ENCODE measurements at regions not wholly inside any gene's neighbourhood (a gene's known extent, or its start where the extent isn't known, plus 50 kb on each side); places are given as distances from the start of the nearest gene placed in this dataset.

GRCh38 chr10:90317172-90317571, 540.7 kb downstream of the HTR7 start:
- H3K4me3 Mint-ChIP-seq, result no peak overlapping the region
- no peak overlapping the region for H3K27ac Mint-ChIP-seq
- no peaks in the 10 kb centered on the region for H3K27me3 Mint-ChIP-seq
- no CpG with 5 or more reads among the region's 3 CpGs for WGBS (ENCODE audit: insufficient coverage)
- H3K36me3 Mint-ChIP-seq, result no peaks in the 10 kb centered on the region
- no peaks in the 10 kb centered on the region for H3K4me1 ChIP-seq (ENCODE audit: control insufficient read depth in 1 of 2, extremely low read depth in 1 of 2, insufficient read depth in 2 of 2, low read length in 2 of 2)
- no peaks in the 10 kb centered on the region for H3K9me3 ChIP-seq
- H3K36me3 ChIP-seq (ENCODE audit: control insufficient read depth in 2 of 2, extremely low read depth in 1 of 2, insufficient read depth in 1 of 2, low read length in 1 of 2), result no peaks in the 10 kb centered on the region
- H3K4me3 ChIP-seq (ENCODE audit: control insufficient read depth in 1 of 2, extremely low read depth in 1 of 2, low read length in 1 of 2), result no peak overlapping the region
- no peaks in the 10 kb centered on the region for H3K4me1 Mint-ChIP-seq
- no peak for ATAC-seq (replicated peaks in 1 of 4)
- no peaks in the 10 kb centered on the region for H3K27me3 ChIP-seq (replicated peaks in 1 of 2; ENCODE audit: control insufficient read depth in 2 of 2, extremely low read depth in 1 of 2, insufficient read depth in 2 of 2, low read length in 1 of 2)
- no peak overlapping the region for H3K27ac ChIP-seq (ENCODE audit: low read length)
- DNase-seq, result no peak
- CTCF ChIA-PET, result no interaction called here
- peaks cover 0 to 10% (median 4%) of the 10 kb centered on the region in 3 donors for H3K9me3 Mint-ChIP-seq
- POLR2A ChIA-PET, result no interaction called here

- Histone ChIP-seq H3K36me3 (ENCODE audit: control insufficient read depth in 2 of 2, extremely low read depth in 1 of 2, insufficient read depth in 1 of 2, low read length in 1 of 2) (no peaks in the 10 kb centered on the region), H3K4me1 (ENCODE audit: control insufficient read depth in 1 of 2, extremely low read depth in 1 of 2, insufficient read depth in 2 of 2, low read length in 2 of 2) (no peaks in the 10 kb centered on the region), H3K27me3 (replicated peaks in 1 of 2; ENCODE audit: control insufficient read depth in 2 of 2, extremely low read depth in 1 of 2, insufficient read depth in 2 of 2, low read length in 1 of 2) (no peaks in the 10 kb centered on the region), H3K27ac (ENCODE audit: low read length) (no peak overlapping the region), H3K9me3 (no peaks in the 10 kb centered on the region), H3K4me3 (ENCODE audit: control insufficient read depth in 1 of 2, extremely low read depth in 1 of 2, low read length in 1 of 2) (no peak overlapping the region)
- ChIA-PET CTCF (no interaction called here), POLR2A (interaction anchor here in 1 of 2 donors (0.5 kb wide), 1 partner anchor 1102 kb away, joined by 3 read pairs; no protein-coding TSS in a partner anchor)
- peaks cover 0 to 4% of the 10 kb centered on the region in 2 donors for H3K27me3 Mint-ChIP-seq
- DNase-seq (no peak), ATAC-seq (replicated peaks in 1 of 4) (no peak)
- H3K4me1 Mint-ChIP-seq, result no peaks in the 10 kb centered on the region
- no peak overlapping the region for H3K4me3 Mint-ChIP-seq
- no peaks in the 10 kb centered on the region for H3K36me3 Mint-ChIP-seq
- H3K27ac Mint-ChIP-seq, result no peak overlapping the region
- WGBS (ENCODE audit: insufficient coverage), result 46% methylated on average over 2 of the region's 2 CpGs
- peaks cover 0 to 7% (median 1%) of the 10 kb centered on the region in 3 donors for H3K9me3 Mint-ChIP-seq
Measured at GRCh38 chr10:90318659-90319058, 539.2 kb downstream of the HTR7 start.

DNA sequence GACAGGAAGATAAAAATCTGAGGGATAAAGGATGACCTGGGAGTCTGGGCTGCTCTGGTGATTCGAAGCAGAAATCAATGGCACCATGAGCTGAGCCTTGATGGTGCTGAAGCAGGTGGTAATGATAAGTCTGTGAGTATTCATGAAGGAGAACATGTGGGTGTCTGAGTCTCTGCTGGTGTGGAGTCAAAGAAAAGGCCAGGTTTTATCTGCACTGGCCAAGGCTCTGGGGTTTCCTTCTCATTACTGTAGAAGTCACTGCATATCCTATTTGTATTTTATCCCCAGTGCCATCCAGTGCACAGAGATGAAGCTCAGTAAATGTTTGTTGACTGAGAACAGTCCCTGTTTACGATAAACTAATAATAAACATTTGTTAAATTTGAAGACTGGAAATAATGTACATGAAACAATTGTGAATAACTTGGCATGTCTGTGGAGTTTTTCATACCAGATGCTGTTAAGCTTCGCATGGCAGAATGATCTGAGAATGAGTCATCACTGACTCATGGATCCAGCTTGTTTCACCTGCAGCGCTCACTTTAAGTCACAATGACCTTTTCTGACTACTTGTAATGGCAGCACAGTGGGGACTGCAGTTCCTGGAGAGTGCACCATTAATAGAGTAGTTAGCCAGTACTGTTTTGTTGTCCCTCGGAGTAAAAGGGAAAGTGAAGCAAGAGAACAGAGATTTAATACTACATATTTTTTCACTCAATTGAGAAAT, 538.5 kb downstream of the HTR7 start:
- Histone ChIP-seq H3K36me3 (ENCODE audit: control insufficient read depth in 2 of 2, extremely low read depth in 1 of 2, insufficient read depth in 1 of 2, low read length in 1 of 2) (no peaks in the 10 kb centered on the region), H3K27me3 (replicated peaks in 1 of 2; ENCODE audit: control insufficient read depth in 2 of 2, extremely low read depth in 1 of 2, insufficient read depth in 2 of 2, low read length in 1 of 2) (no peaks in the 10 kb centered on the region), H3K27ac (ENCODE audit: low read length) (no peak overlapping the region), H3K4me1 (ENCODE audit: control insufficient read depth in 1 of 2, extremely low read depth in 1 of 2, insufficient read depth in 2 of 2, low read length in 2 of 2) (no peaks in the 10 kb centered on the region), H3K9me3 (no peaks in the 10 kb centered on the region), H3K4me3 (ENCODE audit: control insufficient read depth in 1 of 2, extremely low read depth in 1 of 2, low read length in 1 of 2) (no peak overlapping the region)
- ChIA-PET POLR2A (no interaction called here), CTCF (no interaction called here)
- H3K27ac Mint-ChIP-seq, result no peak overlapping the region
- no peak for ATAC-seq (replicated peaks in 1 of 4)
- no peak overlapping the region for H3K4me3 Mint-ChIP-seq
- H3K9me3 Mint-ChIP-seq, result peaks cover 0 to under 1% (median 0%) of the 10 kb centered on the region in 3 donors
- WGBS (ENCODE audit: insufficient coverage), result 48% methylated on average over 3 of the region's 5 CpGs
- peaks cover 0 to 4% of the 10 kb centered on the region in 2 donors for H3K27me3 Mint-ChIP-seq
- no peaks in the 10 kb centered on the region for H3K4me1 Mint-ChIP-seq
- no peak for DNase-seq
- no peaks in the 10 kb centered on the region for H3K36me3 Mint-ChIP-seq

DNA sequence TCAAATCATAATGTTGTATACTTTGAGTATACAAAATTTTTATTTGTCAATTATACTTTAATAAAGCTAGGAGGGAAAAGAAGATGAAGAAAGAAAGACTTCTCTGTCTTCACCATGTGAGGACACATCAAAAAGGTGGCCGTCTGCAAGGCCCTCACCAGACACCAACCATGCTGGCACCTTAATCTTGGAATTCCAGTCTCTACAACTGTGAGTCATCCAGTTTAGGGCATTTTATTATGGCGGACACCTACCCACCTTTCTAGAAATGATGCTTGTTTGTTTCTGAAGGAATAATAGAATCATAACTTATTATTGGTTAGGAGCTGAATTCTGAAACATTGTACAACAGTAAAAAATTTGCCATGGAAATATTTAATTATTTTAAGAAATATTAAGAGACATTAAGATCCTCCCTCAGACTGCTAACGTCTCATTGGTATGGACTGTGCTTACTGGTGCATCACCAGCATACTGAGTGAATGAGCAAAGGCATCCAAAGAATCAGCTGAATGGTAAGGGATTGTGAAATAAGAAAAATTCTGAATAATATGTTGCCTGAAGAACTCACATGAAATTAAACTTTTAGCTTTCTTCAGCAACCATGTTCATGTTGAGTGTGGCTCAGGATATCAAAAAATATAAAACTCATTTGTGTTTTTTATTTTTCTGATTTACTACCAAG, 536.6 kb downstream of the HTR7 start:
- no peak overlapping the region for H3K27ac Mint-ChIP-seq
- H3K9me3 ChIP-seq, result no peaks in the 10 kb centered on the region
- H3K4me1 ChIP-seq (ENCODE audit: control insufficient read depth in 1 of 2, extremely low read depth in 1 of 2, insufficient read depth in 2 of 2, low read length in 2 of 2), result no peaks in the 10 kb centered on the region
- H3K36me3 Mint-ChIP-seq, result no peaks in the 10 kb centered on the region
- WGBS (ENCODE audit: insufficient coverage), result no CpG with 5 or more reads among the region's 3 CpGs
- no peaks in the 10 kb centered on the region for H3K36me3 ChIP-seq (ENCODE audit: control insufficient read depth in 2 of 2, extremely low read depth in 1 of 2, insufficient read depth in 1 of 2, low read length in 1 of 2)
- H3K4me3 Mint-ChIP-seq, result no peak overlapping the region
- H3K9me3 Mint-ChIP-seq, result no peaks in the 10 kb centered on the region
- peaks cover 2 to 4% of the 10 kb centered on the region in 2 donors for H3K27me3 Mint-ChIP-seq
- ChIA-PET CTCF (no interaction called here), POLR2A (no interaction called here)
- ATAC-seq (replicated peaks in 1 of 4), result no peak
- H3K4me1 Mint-ChIP-seq, result no peaks in the 10 kb centered on the region
- no peak for DNase-seq
- no peak overlapping the region for H3K27ac ChIP-seq (ENCODE audit: low read length)
- no peaks in the 10 kb centered on the region for H3K27me3 ChIP-seq (replicated peaks in 1 of 2; ENCODE audit: control insufficient read depth in 2 of 2, extremely low read depth in 1 of 2, insufficient read depth in 2 of 2, low read length in 1 of 2)
- no peak overlapping the region for H3K4me3 ChIP-seq (ENCODE audit: control insufficient read depth in 1 of 2, extremely low read depth in 1 of 2, low read length in 1 of 2)

GRCh38 chr10:90326498-90327267, 531.2 kb downstream of the HTR7 start:
- no peaks in the 10 kb centered on the region for H3K9me3 ChIP-seq
- H3K4me3 Mint-ChIP-seq, result no peak overlapping the region
- no peak overlapping the region for H3K27ac Mint-ChIP-seq
- H3K36me3 Mint-ChIP-seq, result no peaks in the 10 kb centered on the region
- H3K27me3 ChIP-seq (replicated peaks in 1 of 2; ENCODE audit: control insufficient read depth in 2 of 2, extremely low read depth in 1 of 2, insufficient read depth in 2 of 2, low read length in 1 of 2), result no peaks in the 10 kb centered on the region
- no peaks in the 10 kb centered on the region for H3K4me1 Mint-ChIP-seq
- H3K27ac ChIP-seq (ENCODE audit: low read length), result no peak overlapping the region
- peaks cover 0 to 4% (median 0%) of the 10 kb centered on the region in 3 donors for H3K9me3 Mint-ChIP-seq
- H3K36me3 ChIP-seq (ENCODE audit: control insufficient read depth in 2 of 2, extremely low read depth in 1 of 2, insufficient read depth in 1 of 2, low read length in 1 of 2), result no peaks in the 10 kb centered on the region
- POLR2A ChIA-PET, result no interaction called here
- peaks cover 2 to 4% of the 10 kb centered on the region in 2 donors for H3K27me3 Mint-ChIP-seq
- no peak overlapping the region for H3K4me3 ChIP-seq (ENCODE audit: control insufficient read depth in 1 of 2, extremely low read depth in 1 of 2, low read length in 1 of 2)
- CTCF ChIA-PET, result no interaction called here
- WGBS (ENCODE audit: insufficient coverage), result no CpG with 5 or more reads among the region's 2 CpGs
- H3K4me1 ChIP-seq (ENCODE audit: control insufficient read depth in 1 of 2, extremely low read depth in 1 of 2, insufficient read depth in 2 of 2, low read length in 2 of 2), result no peaks in the 10 kb centered on the region
- ATAC-seq (replicated peaks in 1 of 4) (no peak), DNase-seq (no peak)

DNA sequence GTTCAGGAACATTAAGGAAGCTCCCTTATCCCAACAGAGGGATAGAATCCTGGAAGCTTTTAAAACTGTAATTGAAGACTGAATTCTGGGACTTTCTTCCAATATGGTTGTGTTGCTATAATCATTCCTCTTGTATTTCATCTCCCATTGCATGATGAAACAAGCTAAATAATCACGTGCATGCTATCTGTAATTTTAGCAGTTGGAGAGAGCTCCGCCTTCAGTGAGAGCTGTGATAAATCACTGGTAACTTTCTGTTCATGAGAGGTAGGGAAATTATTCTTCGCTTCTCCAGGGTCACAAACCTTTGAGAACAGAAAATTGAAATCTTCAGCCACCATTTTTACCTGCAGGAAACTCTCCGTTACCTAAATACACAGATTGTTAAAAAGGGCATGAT, 530.2 kb downstream of the HTR7 start:
- no peak for ATAC-seq (replicated peaks in 1 of 4)
- no peaks in the 10 kb centered on the region for H3K4me1 ChIP-seq (ENCODE audit: control insufficient read depth in 1 of 2, extremely low read depth in 1 of 2, insufficient read depth in 2 of 2, low read length in 2 of 2)
- no peak overlapping the region for H3K27ac Mint-ChIP-seq
- H3K27ac ChIP-seq (ENCODE audit: low read length), result no peak overlapping the region
- no peak for DNase-seq
- H3K4me1 Mint-ChIP-seq, result no peaks in the 10 kb centered on the region
- H3K27me3 ChIP-seq (replicated peaks in 1 of 2; ENCODE audit: control insufficient read depth in 2 of 2, extremely low read depth in 1 of 2, insufficient read depth in 2 of 2, low read length in 1 of 2), result peaks cover 0 to 4% of the 10 kb centered on the region in 2 experiments
- peaks cover 0 to 2% of the 10 kb centered on the region in 2 donors for H3K27me3 Mint-ChIP-seq
- CTCF ChIA-PET, result no interaction called here
- no peaks in the 10 kb centered on the region for H3K36me3 Mint-ChIP-seq
- WGBS (ENCODE audit: insufficient coverage), result no CpG with 5 or more reads among the region's 4 CpGs
- H3K9me3 ChIP-seq, result no peaks in the 10 kb centered on the region
- POLR2A ChIA-PET, result no interaction called here
- H3K9me3 Mint-ChIP-seq, result peaks cover 0 to 4% (median 0%) of the 10 kb centered on the region in 3 donors
- no peak overlapping the region for H3K4me3 ChIP-seq (ENCODE audit: control insufficient read depth in 1 of 2, extremely low read depth in 1 of 2, low read length in 1 of 2)
- no peaks in the 10 kb centered on the region for H3K36me3 ChIP-seq (ENCODE audit: control insufficient read depth in 2 of 2, extremely low read depth in 1 of 2, insufficient read depth in 1 of 2, low read length in 1 of 2)
- no peak overlapping the region for H3K4me3 Mint-ChIP-seq

Data from T-cell (primary cell).